Fibroblast of lung (primary cell): ENCODE measurements at regions not wholly inside any gene's neighbourhood (a gene's known extent, or its start where the extent isn't known, plus 50 kb on each side); places are given as distances from the start of the nearest gene placed in this dataset.

ENCODE experiments used
- DNase-seq, 2 donors: peaks; one replicate each; pipeline versions ENCODE4 v3.0.0 to v3.0.0-alpha.2; 2010; ENCODE audit warnings: low read depth in 2 of 2
- H2AFZ ChIP-seq: 2 replicates; pipeline ENCODE4 v1.5.1; 2012; ENCODE audit warnings: low read length, control low read depth, inconsistent platforms
- H3K27ac ChIP-seq: 2 replicates; pipeline ENCODE4 v1.5.1; 2011; ENCODE audit warnings: low read length, control low read depth; ENCODE audit not compliant: insufficient read depth
- H3K27me3 ChIP-seq: 2 replicates; pipeline ENCODE4 v1.5.1; 2011; ENCODE audit warnings: mild to moderate bottlenecking, low read length; ENCODE audit not compliant: control insufficient read depth, insufficient read depth
- H3K36me3 ChIP-seq: 2 replicates; pipeline ENCODE4 v1.5.1; 2011; ENCODE audit warnings: low read length; ENCODE audit not compliant: control insufficient read depth, insufficient read depth
- H3K4me1 ChIP-seq: 2 replicates; pipeline ENCODE4 v1.5.1; 2011; ENCODE audit warnings: low read length; ENCODE audit not compliant: control insufficient read depth, insufficient read depth; ENCODE audit errors: extremely low read depth
- H3K4me2 ChIP-seq: 2 replicates; pipeline ENCODE4 v1.5.1; 2011; ENCODE audit warnings: low read length, control low read depth; ENCODE audit not compliant: insufficient read depth; ENCODE audit errors: extremely low read depth
- H3K4me3 ChIP-seq, 4 experiments: fragments of 200-600 bp in 1 of 4; sonication (generic) in 1 of 4; replicated peaks in 1 of 4; 2 replicates each; pipeline ENCODE4 v1.5.1; 2011 to 2016; ENCODE audit warnings: low read length in 4 of 4, low read depth in 3 of 4, mild to moderate bottlenecking in 3 of 4, control low read depth in 2 of 4, inconsistent platforms in 1 of 4, mixed read lengths in 1 of 4; ENCODE audit not compliant: insufficient read depth in 1 of 4; ENCODE audit errors: control extremely low read depth in 1 of 4
- H3K79me2 ChIP-seq: 2 replicates; pipeline ENCODE4 v1.5.1; 2012; ENCODE audit warnings: mild to moderate bottlenecking, low read length, inconsistent platforms; ENCODE audit not compliant: control insufficient read depth, insufficient read depth
- H3K9ac ChIP-seq: 2 replicates; pipeline ENCODE4 v1.5.1; 2011; ENCODE audit warnings: mild to moderate bottlenecking, low read length, control low read depth; ENCODE audit not compliant: insufficient read depth
- H3K9me3 ChIP-seq: 2 replicates; pipeline ENCODE4 v1.5.1; 2012; ENCODE audit warnings: low read depth, low read length; ENCODE audit not compliant: control insufficient read depth, insufficient read depth
- H4K20me1 ChIP-seq: 2 replicates; pipeline ENCODE4 v1.5.1; 2011; ENCODE audit warnings: low read length; ENCODE audit not compliant: control insufficient read depth, insufficient read depth; ENCODE audit errors: extremely low read depth
- EZH2 ChIP-seq: IDR thresholded peaks from 2 replicates; pipeline ENCODE4 v1.5.1; 2012; ENCODE audit warnings: low read length, control low read depth, mild to moderate bottlenecking; ENCODE audit errors: missing control alignments
- TF ChIP-seq, protein P1 (sequence below), 2 donors: IDR thresholded peaks in 1 of 2; conservative IDR thresholded peaks in 1 of 2; 1 replicate in 1 of 2; 2 replicates in 1 of 2; pipeline ENCODE4 v1.5.1; 2011 to 2012; ENCODE audit warnings: low read length in 2 of 2, control low read depth in 1 of 2, inconsistent platforms in 1 of 2, low read depth in 1 of 2, mild to moderate bottlenecking in 1 of 2

DNA sequence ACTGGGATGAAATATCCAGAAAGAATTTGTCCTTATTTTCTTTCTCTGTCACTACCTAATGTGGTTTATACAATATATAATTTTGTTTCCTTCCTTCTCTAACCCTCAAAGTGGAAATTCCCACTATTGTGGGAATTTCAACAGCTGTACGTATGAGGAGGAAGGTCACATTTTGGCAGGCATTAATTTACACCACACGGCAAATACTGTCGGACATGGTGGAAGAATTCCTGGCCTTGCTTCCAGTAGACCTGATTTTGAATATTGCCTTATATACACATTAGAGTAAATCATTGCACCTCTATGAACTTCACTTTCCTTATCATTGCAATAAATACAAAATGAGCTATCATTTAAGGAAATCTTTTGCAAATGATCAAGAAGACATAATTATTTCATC lies 358.1 kb upstream of the ETAA1 start:
- Histone ChIP-seq H3K27ac (no peak overlapping the region), H4K20me1 (no peaks in the 10 kb centered on the region), H3K27me3 (no peaks in the 10 kb centered on the region), H3K36me3 (no peaks in the 10 kb centered on the region), H3K9ac (no peak overlapping the region), H3K9me3 (no peaks in the 10 kb centered on the region), H3K4me2 (no peak overlapping the region), H2AFZ (no peak overlapping the region), H3K4me3 (no peak overlapping the region), H3K79me2 (no peaks in the 10 kb centered on the region), H3K4me1 (no peaks in the 10 kb centered on the region)
- DNase-seq, result no peak
- TF ChIP-seq EZH2, result no peak
- TF ChIP-seq, protein P1, sequence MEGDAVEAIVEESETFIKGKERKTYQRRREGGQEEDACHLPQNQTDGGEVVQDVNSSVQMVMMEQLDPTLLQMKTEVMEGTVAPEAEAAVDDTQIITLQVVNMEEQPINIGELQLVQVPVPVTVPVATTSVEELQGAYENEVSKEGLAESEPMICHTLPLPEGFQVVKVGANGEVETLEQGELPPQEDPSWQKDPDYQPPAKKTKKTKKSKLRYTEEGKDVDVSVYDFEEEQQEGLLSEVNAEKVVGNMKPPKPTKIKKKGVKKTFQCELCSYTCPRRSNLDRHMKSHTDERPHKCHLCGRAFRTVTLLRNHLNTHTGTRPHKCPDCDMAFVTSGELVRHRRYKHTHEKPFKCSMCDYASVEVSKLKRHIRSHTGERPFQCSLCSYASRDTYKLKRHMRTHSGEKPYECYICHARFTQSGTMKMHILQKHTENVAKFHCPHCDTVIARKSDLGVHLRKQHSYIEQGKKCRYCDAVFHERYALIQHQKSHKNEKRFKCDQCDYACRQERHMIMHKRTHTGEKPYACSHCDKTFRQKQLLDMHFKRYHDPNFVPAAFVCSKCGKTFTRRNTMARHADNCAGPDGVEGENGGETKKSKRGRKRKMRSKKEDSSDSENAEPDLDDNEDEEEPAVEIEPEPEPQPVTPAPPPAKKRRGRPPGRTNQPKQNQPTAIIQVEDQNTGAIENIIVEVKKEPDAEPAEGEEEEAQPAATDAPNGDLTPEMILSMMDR (conservative IDR thresholded peaks at IDR 0.05 in 1 of 2, IDR thresholded peaks at IDR 0.05 in 1 of 2; ENCODE audit: low read depth in 1 of 2, low read length in 2 of 2), result no peak

DNA sequence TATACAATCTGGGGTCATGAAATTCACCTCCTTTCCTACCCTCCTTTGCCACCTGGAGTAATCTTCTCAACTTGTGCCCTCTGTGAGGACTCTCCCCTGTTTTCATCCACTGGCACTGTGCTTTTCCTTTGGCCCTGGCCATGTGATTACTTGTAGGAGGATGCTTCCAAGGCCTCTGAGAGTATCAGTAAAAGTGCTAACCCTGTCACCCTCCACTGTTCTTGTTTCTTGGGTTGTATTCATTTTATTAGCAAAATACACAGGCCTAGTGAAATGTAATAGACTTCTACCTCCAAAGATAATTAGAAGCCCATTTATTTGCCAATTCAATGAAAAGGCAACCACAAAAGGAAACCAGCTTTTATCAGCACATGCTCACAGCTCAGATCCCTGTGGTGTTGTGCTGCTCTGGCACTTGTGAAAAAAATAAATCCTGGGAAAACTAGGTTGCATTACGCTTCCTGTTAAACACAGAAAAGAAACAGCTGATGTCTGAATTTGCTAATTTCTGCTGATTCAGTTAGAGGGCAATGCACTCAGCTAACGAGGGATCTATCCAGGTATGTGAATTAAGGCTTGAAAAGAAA lies 357.5 kb upstream of the ETAA1 start:
- Histone ChIP-seq H3K9ac (no peak overlapping the region), H4K20me1 (no peaks in the 10 kb centered on the region), H3K27me3 (no peaks in the 10 kb centered on the region), H3K4me1 (no peaks in the 10 kb centered on the region), H3K4me3 (no peak overlapping the region), H3K36me3 (no peaks in the 10 kb centered on the region), H3K9me3 (no peaks in the 10 kb centered on the region), H3K27ac (no peak overlapping the region), H3K4me2 (no peak overlapping the region), H3K79me2 (no peaks in the 10 kb centered on the region), H2AFZ (no peak overlapping the region)
- no peak for TF ChIP-seq EZH2
- TF ChIP-seq, protein P1 (conservative IDR thresholded peaks at IDR 0.05 in 1 of 2, IDR thresholded peaks at IDR 0.05 in 1 of 2; ENCODE audit: low read depth in 1 of 2, low read length in 2 of 2), result no peak
- no peak for DNase-seq

DNA sequence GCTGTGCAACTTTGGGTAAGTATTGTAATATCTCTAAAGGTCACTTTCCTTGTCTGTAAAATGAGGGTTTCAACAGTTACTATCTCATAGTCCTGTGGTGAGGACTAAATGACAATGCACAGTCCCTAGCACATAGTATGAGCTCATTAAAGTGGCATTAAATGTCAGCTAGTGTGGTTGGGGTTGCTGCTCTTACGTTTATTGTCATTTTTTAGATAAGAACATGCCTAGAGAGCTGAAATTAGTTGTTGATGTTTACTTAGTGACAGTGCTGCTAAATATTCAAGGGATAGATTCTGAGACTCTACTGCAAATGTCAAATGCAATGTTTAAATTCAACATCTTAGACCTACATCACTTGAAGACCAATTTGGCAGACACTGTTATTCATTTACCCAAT lies 356.1 kb upstream of the ETAA1 start:
- Histone ChIP-seq H3K4me1 (no peaks in the 10 kb centered on the region), H3K9me3 (no peaks in the 10 kb centered on the region), H2AFZ (no peak overlapping the region), H3K27ac (no peak overlapping the region), H4K20me1 (no peaks in the 10 kb centered on the region), H3K79me2 (no peaks in the 10 kb centered on the region), H3K4me3 (no peak overlapping the region), H3K27me3 (no peaks in the 10 kb centered on the region), H3K36me3 (no peaks in the 10 kb centered on the region), H3K9ac (no peak overlapping the region), H3K4me2 (no peak overlapping the region)
- TF ChIP-seq EZH2, result no peak
- TF ChIP-seq, protein P1 (conservative IDR thresholded peaks at IDR 0.05 in 1 of 2, IDR thresholded peaks at IDR 0.05 in 1 of 2; ENCODE audit: low read depth in 1 of 2, low read length in 2 of 2), result no peak
- DNase-seq, result peak in 1 of 2 donors; percentile 6
